Neural cell (in vitro differentiated cells): ENCODE measurements at regions not wholly inside any gene's neighbourhood (a gene's known extent, or its start where the extent isn't known, plus 50 kb on each side); places are given as distances from the start of the nearest gene placed in this dataset.

Experiments used
- H2AFZ ChIP-seq: fragments of 200-600, 300-800 bp; sonication (generic), shearing (Covaris generic); 2 replicates; pipeline ENCODE4 v1.6.0; 2014; ENCODE audit warnings: low read depth, mild to moderate bottlenecking, antibody characterized with exemption, low read length, moderate library complexity
- H3F3A ChIP-seq: fragments of 200-600 bp; shearing (Covaris generic); 2 replicates; pipeline ENCODE4 v1.6.1; 2016; ENCODE audit warnings: mild to moderate bottlenecking, moderate library complexity, mixed read lengths, antibody characterized with exemption, low read length; ENCODE audit not compliant: insufficient read depth, poor library complexity, severe bottlenecking
- H3K27ac ChIP-seq: fragments of 200-600, 300-800 bp; sonication (generic), shearing (Covaris generic); 2 replicates; pipeline ENCODE4 v1.5.1; 2014; ENCODE audit warnings: mild to moderate bottlenecking, low read length, moderate library complexity
- H3K27me3 ChIP-seq: fragments of 300-800, 200-600 bp; sonication (generic), shearing (Covaris generic); 2 replicates; pipeline ENCODE4 v1.6.0; 2014; ENCODE audit warnings: mild to moderate bottlenecking, low read depth, low read length, moderate library complexity; ENCODE audit not compliant: insufficient read depth
- H3K36me3 ChIP-seq: fragments of 300-800, 200-600 bp; sonication (generic), shearing (Covaris generic); 2 replicates; pipeline ENCODE4 v1.5.1; 2014; ENCODE audit warnings: mild to moderate bottlenecking, antibody characterized with exemption, low read length, moderate library complexity; ENCODE audit not compliant: insufficient read depth
- H3K4me2 ChIP-seq: fragments of 300-800, 200-600 bp; sonication (generic), shearing (Covaris generic); 2 replicates; pipeline ENCODE4 v1.6.0; 2014; ENCODE audit warnings: mild to moderate bottlenecking, low read length
- H3K4me3 ChIP-seq: fragments of 300-800, 200-600 bp; sonication (generic), shearing (Covaris generic); 2 replicates; pipeline ENCODE4 v1.5.1; 2014; ENCODE audit warnings: mild to moderate bottlenecking, low read length, moderate library complexity
- H3K79me2 ChIP-seq: fragments of 200-600 bp; shearing (Covaris generic); replicated peaks from 2 replicates; pipeline ENCODE4 v1.6.0; 2014; ENCODE audit warnings: mild to moderate bottlenecking, low read length, moderate library complexity; ENCODE audit not compliant: insufficient read depth
- H3K9ac ChIP-seq: fragments of 300-800, 200-600 bp; sonication (generic), shearing (Covaris generic); 2 replicates; pipeline ENCODE4 v1.6.1; 2016; ENCODE audit warnings: mild to moderate bottlenecking, low read length, mixed read lengths
- H3K9me2 ChIP-seq: fragments of 200-600 bp; shearing (Covaris generic); 2 replicates; pipeline ENCODE4 v1.6.1; 2016; ENCODE audit warnings: mild to moderate bottlenecking, low read length, mixed read lengths; ENCODE audit not compliant: insufficient read depth
- H3K9me3 ChIP-seq: fragments of 200-600, 300-800 bp; sonication (generic), shearing (Covaris generic); 2 replicates; pipeline ENCODE4 v1.6.1; 2016; ENCODE audit warnings: mild to moderate bottlenecking, mixed run types, low read length, moderate library complexity, mixed read lengths
- H4K20me1 ChIP-seq: fragments of 200-600 bp; shearing (Covaris generic); 2 replicates; pipeline ENCODE4 v1.6.1; 2016; ENCODE audit warnings: mild to moderate bottlenecking, mixed run types; ENCODE audit not compliant: insufficient read depth
- CTCF ChIP-seq: fragments of 450-650 bp; IDR thresholded peaks from 2 replicates; pipeline ENCODE4 v1.5.1; 2014; ENCODE audit warnings: antibody characterized with exemption, mild to moderate bottlenecking, moderate library complexity; ENCODE audit not compliant: poor library complexity, severe bottlenecking
- EP300 ChIP-seq: fragments of 450-650 bp; conservative IDR thresholded peaks from 2 replicates; pipeline ENCODE4 v1.6.1; 2014; ENCODE audit warnings: antibody characterized with exemption, mild to moderate bottlenecking, moderate library complexity; ENCODE audit not compliant: poor library complexity, severe bottlenecking
- EZH2 ChIP-seq: fragments of 200-600, 300-800 bp; shearing (Covaris generic), sonication (generic); IDR thresholded peaks from 2 replicates; pipeline ENCODE4 v1.6.1; 2014; ENCODE audit warnings: antibody characterized with exemption, low read length, borderline replicate concordance, mild to moderate bottlenecking; ENCODE audit not compliant: insufficient read depth, poor library complexity, severe bottlenecking
- MXI1 ChIP-seq: fragments of 450-650 bp; conservative IDR thresholded peaks from 2 replicates; pipeline ENCODE4 v1.6.1; 2014; ENCODE audit warnings: antibody characterized with exemption, mild to moderate bottlenecking; ENCODE audit not compliant: poor library complexity, severe bottlenecking
- POLR2AphosphoS5 ChIP-seq: IDR thresholded peaks from 2 replicates; pipeline ENCODE4 v1.6.1; 2012
- RAD21 ChIP-seq: fragments of 450-650 bp; conservative IDR thresholded peaks from 2 replicates; pipeline ENCODE4 v1.6.1; 2014; ENCODE audit warnings: antibody characterized with exemption, mild to moderate bottlenecking, moderate library complexity
- REST ChIP-seq: IDR thresholded peaks from 2 replicates; pipeline ENCODE4 v1.6.1; 2012; ENCODE audit warnings: borderline replicate concordance
- SMC3 ChIP-seq: fragments of 450-650 bp; conservative IDR thresholded peaks from 2 replicates; pipeline ENCODE4 v1.6.1; 2014; ENCODE audit warnings: antibody characterized with exemption, mild to moderate bottlenecking, moderate library complexity; ENCODE audit not compliant: poor library complexity
- TAF1 ChIP-seq: IDR thresholded peaks from 2 replicates; pipeline ENCODE4 v1.6.1; 2012; ENCODE audit warnings: low read depth

- Histone ChIP-seq H4K20me1 (no peaks in the 10 kb centered on the region), H2AFZ (no peak overlapping the region), H3K36me3 (no peaks in the 10 kb centered on the region), H3K4me2 (no peak overlapping the region), H3K9me3 (no peaks in the 10 kb centered on the region), H3K27ac (no peak overlapping the region), H3F3A (no peaks in the 10 kb centered on the region), H3K9me2 (no peaks in the 10 kb centered on the region), H3K9ac (no peak overlapping the region), H3K4me3 (no peak overlapping the region), H3K79me2 (no peaks in the 10 kb centered on the region), H3K27me3 (no peaks in the 10 kb centered on the region)
- TF ChIP-seq SMC3 = no peak
- no peak for TF ChIP-seq EZH2
- no peak for TF ChIP-seq MXI1
- TF ChIP-seq TAF1 = no peak
- TF ChIP-seq POLR2AphosphoS5 = no peak
- TF ChIP-seq CTCF = no peak
- no peak for TF ChIP-seq RAD21
- TF ChIP-seq REST = no peak
- TF ChIP-seq EP300 = no peak
Measured at GRCh38 chr1:104878203-104878909, 1128.7 kb downstream of the AMY1C start.

- no peak overlapping the region for H2AFZ ChIP-seq
- no peak overlapping the region for H3K9ac ChIP-seq
- no peak for TF ChIP-seq RAD21
- no peak for TF ChIP-seq MXI1
- TF ChIP-seq SMC3 = no peak
- no peak overlapping the region for H3K4me2 ChIP-seq
- H4K20me1 ChIP-seq = no peaks in the 10 kb centered on the region
- no peaks in the 10 kb centered on the region for H3K79me2 ChIP-seq
- no peaks in the 10 kb centered on the region for H3K36me3 ChIP-seq
- H3K27ac ChIP-seq = no peak overlapping the region
- no peaks in the 10 kb centered on the region for H3K9me2 ChIP-seq
- no peak overlapping the region for H3K4me3 ChIP-seq
- no peaks in the 10 kb centered on the region for H3K9me3 ChIP-seq
- H3K27me3 ChIP-seq = no peaks in the 10 kb centered on the region
- no peaks in the 10 kb centered on the region for H3F3A ChIP-seq
Measured at GRCh38 chr1:104884939-104885338, 1135.2 kb downstream of the AMY1C start.
